ENCODE measurements at regions not wholly inside any gene's neighbourhood (a gene's known extent, or its start where the extent isn't known, plus 50 kb on each side); places are given as distances from the start of the nearest gene placed in this dataset.

GRCh38 chr2:16408331-16409005 lies 257.2 kb downstream of the CYRIA start:
- H3K4me1 ChIP-seq (ENCODE audit: control insufficient read depth in 5 of 5, insufficient read depth in 5 of 5, low read length in 5 of 5) = no peaks in the 10 kb centered on the region
- no peaks in the 10 kb centered on the region for H3K36me3 ChIP-seq (ENCODE audit: control insufficient read depth in 5 of 5, insufficient read depth in 5 of 5, low read length in 5 of 5)
- no peak overlapping the region for H3K4me3 ChIP-seq (ENCODE audit: low read depth in 1 of 5, low read length in 5 of 5)
- H3K9ac ChIP-seq (ENCODE audit: low read length in 5 of 5) = no peak overlapping the region
- H3K9me3 ChIP-seq (ENCODE audit: control insufficient read depth in 5 of 5, low read length in 5 of 5) = no peaks in the 10 kb centered on the region
- H3K27me3 ChIP-seq (ENCODE audit: control insufficient read depth in 5 of 5, insufficient read depth in 4 of 5, low read length in 5 of 5) = no peaks in the 10 kb centered on the region
- no peak overlapping the region for H3K27ac ChIP-seq (ENCODE audit: low read depth, low read length)

GRCh38 chr2:16407358-16407757 lies 258.3 kb downstream of the CYRIA start:
- no peaks in the 10 kb centered on the region for H3K27me3 ChIP-seq (ENCODE audit: control insufficient read depth in 5 of 5, insufficient read depth in 4 of 5, low read length in 5 of 5)
- H3K4me3 ChIP-seq (ENCODE audit: low read depth in 1 of 5, low read length in 5 of 5) = no peak overlapping the region
- no peak overlapping the region for H3K27ac ChIP-seq (ENCODE audit: low read depth, low read length)
- no peaks in the 10 kb centered on the region for H3K4me1 ChIP-seq (ENCODE audit: control insufficient read depth in 5 of 5, insufficient read depth in 5 of 5, low read length in 5 of 5)
- no peak overlapping the region for H3K9ac ChIP-seq (ENCODE audit: low read length in 5 of 5)
- H3K9me3 ChIP-seq (ENCODE audit: control insufficient read depth in 5 of 5, low read length in 5 of 5) = no peaks in the 10 kb centered on the region
- no peaks in the 10 kb centered on the region for H3K36me3 ChIP-seq (ENCODE audit: control insufficient read depth in 5 of 5, insufficient read depth in 5 of 5, low read length in 5 of 5)

- Histone ChIP-seq H3K9ac (ENCODE audit: low read length in 5 of 5) (no peak overlapping the region), H3K4me1 (ENCODE audit: control insufficient read depth in 5 of 5, insufficient read depth in 5 of 5, low read length in 5 of 5) (no peaks in the 10 kb centered on the region), H3K27me3 (ENCODE audit: control insufficient read depth in 5 of 5, insufficient read depth in 4 of 5, low read length in 5 of 5) (no peaks in the 10 kb centered on the region), H3K27ac (ENCODE audit: low read depth, low read length) (no peak overlapping the region), H3K4me3 (ENCODE audit: low read depth in 1 of 5, low read length in 5 of 5) (no peak overlapping the region), H3K9me3 (ENCODE audit: control insufficient read depth in 5 of 5, low read length in 5 of 5) (no peaks in the 10 kb centered on the region), H3K36me3 (ENCODE audit: control insufficient read depth in 5 of 5, insufficient read depth in 5 of 5, low read length in 5 of 5) (no peaks in the 10 kb centered on the region)
Observed at GRCh38 chr2:16406496-16407289, 258.9 kb downstream of the CYRIA start.

DNA sequence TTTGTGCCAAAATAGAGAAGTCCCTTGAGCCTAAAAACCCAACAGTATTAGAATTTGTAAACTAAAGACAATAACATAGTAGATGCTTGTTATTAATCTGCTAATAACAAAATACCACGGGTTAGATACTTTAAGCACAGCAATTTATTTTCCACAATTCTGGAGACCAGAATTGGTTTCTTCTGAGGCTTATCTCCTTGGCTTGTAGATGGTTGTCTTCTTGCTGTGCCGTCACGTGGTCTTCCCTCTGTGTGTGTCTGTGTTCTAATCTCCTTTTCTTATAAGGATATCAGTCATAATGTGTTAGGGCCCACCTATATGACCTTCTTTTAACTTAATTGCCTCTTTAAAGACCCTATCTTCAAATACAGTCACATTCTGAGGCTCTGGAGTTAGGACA lies 260.1 kb downstream of the CYRIA start:
- Histone ChIP-seq H3K36me3 (ENCODE audit: control insufficient read depth in 5 of 5, insufficient read depth in 5 of 5, low read length in 5 of 5) (no peaks in the 10 kb centered on the region), H3K9me3 (ENCODE audit: control insufficient read depth in 5 of 5, low read length in 5 of 5) (no peaks in the 10 kb centered on the region), H3K4me1 (ENCODE audit: control insufficient read depth in 5 of 5, insufficient read depth in 5 of 5, low read length in 5 of 5) (peaks cover 0 to under 1% (median 0%) of the 10 kb centered on the region in 5 donors), H3K27ac (ENCODE audit: low read depth, low read length) (no peak overlapping the region), H3K4me3 (ENCODE audit: low read depth in 1 of 5, low read length in 5 of 5) (no peak overlapping the region), H3K9ac (ENCODE audit: low read length in 5 of 5) (no peak overlapping the region), H3K27me3 (ENCODE audit: control insufficient read depth in 5 of 5, insufficient read depth in 4 of 5, low read length in 5 of 5) (no peaks in the 10 kb centered on the region)

DNA sequence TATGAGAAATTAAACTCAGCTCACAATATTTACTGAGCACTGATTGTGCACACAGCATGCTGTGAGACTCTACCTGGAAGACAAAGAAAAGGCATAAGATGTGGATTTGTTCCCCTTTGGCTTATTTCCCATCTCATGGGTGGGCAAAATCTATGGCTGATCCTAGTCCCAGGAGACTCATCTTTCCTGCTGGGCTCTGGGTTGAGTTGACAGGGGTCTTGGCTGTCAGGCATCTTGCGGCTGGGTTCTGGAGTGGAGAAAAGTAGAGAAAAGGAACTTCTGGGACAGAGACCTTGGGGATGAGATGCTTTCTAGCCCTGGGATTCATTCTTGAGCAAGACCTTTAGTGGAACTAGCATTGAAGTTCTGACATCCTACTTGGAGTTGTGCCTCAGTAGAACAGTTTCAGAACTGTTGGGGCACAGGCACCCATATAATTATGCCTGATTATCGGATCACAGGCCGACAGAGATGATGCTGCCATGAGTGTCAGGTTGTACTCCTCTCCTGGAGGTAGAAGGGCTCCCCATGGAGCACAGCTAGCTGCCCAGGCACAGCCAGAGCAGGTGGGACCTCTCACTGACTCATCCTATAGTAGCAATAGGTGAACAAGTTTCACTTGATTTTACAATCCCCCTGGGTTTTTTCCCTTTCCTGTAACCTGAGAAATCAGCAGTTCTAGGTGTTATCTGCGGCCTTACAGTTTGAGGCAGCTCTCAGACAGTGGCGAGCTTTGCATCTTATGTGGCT lies 260.9 kb downstream of the CYRIA start:
- Histone ChIP-seq H3K9me3 (ENCODE audit: control insufficient read depth in 5 of 5, low read length in 5 of 5) (no peaks in the 10 kb centered on the region), H3K4me1 (ENCODE audit: control insufficient read depth in 5 of 5, insufficient read depth in 5 of 5, low read length in 5 of 5) (peaks cover 0 to 7% (median 4%) of the 10 kb centered on the region in 5 donors), H3K4me3 (ENCODE audit: low read depth in 1 of 5, low read length in 5 of 5) (no peak overlapping the region), H3K9ac (ENCODE audit: low read length in 5 of 5) (no peak overlapping the region), H3K27me3 (ENCODE audit: control insufficient read depth in 5 of 5, insufficient read depth in 4 of 5, low read length in 5 of 5) (no peaks in the 10 kb centered on the region), H3K27ac (ENCODE audit: low read depth, low read length) (no peak overlapping the region), H3K36me3 (ENCODE audit: control insufficient read depth in 5 of 5, insufficient read depth in 5 of 5, low read length in 5 of 5) (no peaks in the 10 kb centered on the region)

GRCh38 chr2:16404146-16404545 lies 261.5 kb downstream of the CYRIA start:
- Histone ChIP-seq H3K4me3 (ENCODE audit: low read depth in 1 of 5, low read length in 5 of 5) (no peak overlapping the region), H3K27ac (ENCODE audit: low read depth, low read length) (no peak overlapping the region), H3K27me3 (ENCODE audit: control insufficient read depth in 5 of 5, insufficient read depth in 4 of 5, low read length in 5 of 5) (no peaks in the 10 kb centered on the region), H3K9ac (ENCODE audit: low read length in 5 of 5) (no peak overlapping the region), H3K9me3 (ENCODE audit: control insufficient read depth in 5 of 5, low read length in 5 of 5) (no peaks in the 10 kb centered on the region), H3K36me3 (ENCODE audit: control insufficient read depth in 5 of 5, insufficient read depth in 5 of 5, low read length in 5 of 5) (no peaks in the 10 kb centered on the region), H3K4me1 (ENCODE audit: control insufficient read depth in 5 of 5, insufficient read depth in 5 of 5, low read length in 5 of 5) (peaks cover 0 to 7% (median 4%) of the 10 kb centered on the region in 5 donors)

- Histone ChIP-seq H3K4me1 (ENCODE audit: control insufficient read depth in 5 of 5, insufficient read depth in 5 of 5, low read length in 5 of 5) (peaks cover 0 to 7% (median 4%) of the 10 kb centered on the region in 5 donors), H3K9me3 (ENCODE audit: control insufficient read depth in 5 of 5, low read length in 5 of 5) (no peaks in the 10 kb centered on the region), H3K9ac (ENCODE audit: low read length in 5 of 5) (no peak overlapping the region), H3K27ac (ENCODE audit: low read depth, low read length) (no peak overlapping the region), H3K36me3 (ENCODE audit: control insufficient read depth in 5 of 5, insufficient read depth in 5 of 5, low read length in 5 of 5) (no peaks in the 10 kb centered on the region), H3K4me3 (ENCODE audit: low read depth in 1 of 5, low read length in 5 of 5) (no peak overlapping the region), H3K27me3 (ENCODE audit: control insufficient read depth in 5 of 5, insufficient read depth in 4 of 5, low read length in 5 of 5) (no peaks in the 10 kb centered on the region)
Observed at GRCh38 chr2:16402891-16403290, 262.7 kb downstream of the CYRIA start.

DNA sequence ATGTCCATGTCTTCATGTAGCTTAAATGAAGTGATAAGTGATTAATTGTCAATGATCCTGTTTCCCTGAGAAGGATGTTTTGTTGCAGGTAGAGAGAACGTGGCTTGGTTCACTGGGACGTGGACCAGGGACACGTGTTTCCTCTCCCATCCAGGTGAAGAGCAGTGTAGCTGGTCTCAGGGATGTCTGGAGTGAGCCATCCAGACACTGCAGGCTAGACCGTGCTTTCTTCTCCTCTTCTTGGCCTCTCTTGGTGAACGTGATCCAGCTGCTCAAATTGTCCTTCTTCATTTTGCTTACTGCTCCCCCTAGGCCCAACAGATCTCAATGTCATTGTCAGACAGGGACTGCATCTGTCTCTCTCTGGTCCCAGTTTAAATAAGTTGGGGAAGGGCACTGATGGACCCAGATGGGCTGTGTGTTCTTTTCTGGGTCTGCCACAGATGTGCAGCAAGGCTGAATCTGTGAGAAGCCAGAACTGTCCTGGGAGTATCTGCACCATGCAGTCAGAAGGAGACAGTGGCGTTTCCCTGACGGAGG lies 263.8 kb downstream of the CYRIA start:
- H3K27me3 ChIP-seq (ENCODE audit: control insufficient read depth in 5 of 5, insufficient read depth in 4 of 5, low read length in 5 of 5) = no peaks in the 10 kb centered on the region
- H3K36me3 ChIP-seq (ENCODE audit: control insufficient read depth in 5 of 5, insufficient read depth in 5 of 5, low read length in 5 of 5) = no peaks in the 10 kb centered on the region
- no peak overlapping the region for H3K9ac ChIP-seq (ENCODE audit: low read length in 5 of 5)
- peaks cover 0 to 7% (median 4%) of the 10 kb centered on the region in 5 donors for H3K4me1 ChIP-seq (ENCODE audit: control insufficient read depth in 5 of 5, insufficient read depth in 5 of 5, low read length in 5 of 5)
- H3K27ac ChIP-seq (ENCODE audit: low read depth, low read length) = no peak overlapping the region
- no peaks in the 10 kb centered on the region for H3K9me3 ChIP-seq (ENCODE audit: control insufficient read depth in 5 of 5, low read length in 5 of 5)
- no peak overlapping the region for H3K4me3 ChIP-seq (ENCODE audit: low read depth in 1 of 5, low read length in 5 of 5)

GRCh38 chr2:16400127-16400623 lies 265.5 kb downstream of the CYRIA start:
- Histone ChIP-seq H3K27me3 (ENCODE audit: control insufficient read depth in 5 of 5, insufficient read depth in 4 of 5, low read length in 5 of 5) (peaks cover 0 to 2% (median 0%) of the 10 kb centered on the region in 5 donors), H3K4me3 (ENCODE audit: low read depth in 1 of 5, low read length in 5 of 5) (no peak overlapping the region), H3K36me3 (ENCODE audit: control insufficient read depth in 5 of 5, insufficient read depth in 5 of 5, low read length in 5 of 5) (no peaks in the 10 kb centered on the region), H3K4me1 (ENCODE audit: control insufficient read depth in 5 of 5, insufficient read depth in 5 of 5, low read length in 5 of 5) (peaks cover 0 to 7% (median 4%) of the 10 kb centered on the region in 5 donors), H3K9me3 (ENCODE audit: control insufficient read depth in 5 of 5, low read length in 5 of 5) (no peaks in the 10 kb centered on the region), H3K27ac (ENCODE audit: low read depth, low read length) (no peak overlapping the region), H3K9ac (ENCODE audit: low read length in 5 of 5) (no peak overlapping the region)
